ENCODE measurements at regions not wholly inside any gene's neighbourhood (a gene's known extent, or its start where the extent isn't known, plus 50 kb on each side); places are given as distances from the start of the nearest gene placed in this dataset.
"Not testable (repeated sequence)": the region's sequence is repeated elsewhere in the genome, so short reads cannot be mapped to it uniquely, and the experiment has no call there.

DNA sequence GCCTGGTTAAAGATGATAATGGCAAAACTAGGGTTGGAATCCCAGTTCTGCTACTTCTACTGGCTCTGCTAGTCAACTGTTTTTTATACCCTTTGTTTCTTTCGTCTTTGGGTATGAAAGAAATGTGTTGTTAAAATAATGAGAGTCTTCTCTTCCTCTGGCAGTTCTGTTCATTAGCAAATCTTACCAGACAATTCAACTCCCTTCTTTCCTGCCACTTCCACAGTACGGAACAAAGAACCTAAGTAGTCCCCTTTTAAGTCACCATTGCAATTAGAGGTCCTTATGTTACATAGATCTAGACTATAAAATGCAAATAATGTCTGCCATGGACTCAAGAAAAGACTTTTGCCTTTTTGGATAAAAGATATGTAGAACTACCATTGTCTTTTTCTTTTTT lies 134.1 kb downstream of the RND3 start:
- Mint-ChIP-seq H3K9me3 (no peaks in the 10 kb centered on the region), H3K36me3 (ENCODE audit: low read depth) (no peaks in the 10 kb centered on the region), H3K27me3 (ENCODE audit: low read depth) (no peaks in the 10 kb centered on the region), H3K4me1 (ENCODE audit: low read depth) (no peaks in the 10 kb centered on the region), H3K4me3 (no peak overlapping the region), H3K27ac (no peak overlapping the region)
- no peak for DNase-seq (ENCODE audit: low spot score)

DNA sequence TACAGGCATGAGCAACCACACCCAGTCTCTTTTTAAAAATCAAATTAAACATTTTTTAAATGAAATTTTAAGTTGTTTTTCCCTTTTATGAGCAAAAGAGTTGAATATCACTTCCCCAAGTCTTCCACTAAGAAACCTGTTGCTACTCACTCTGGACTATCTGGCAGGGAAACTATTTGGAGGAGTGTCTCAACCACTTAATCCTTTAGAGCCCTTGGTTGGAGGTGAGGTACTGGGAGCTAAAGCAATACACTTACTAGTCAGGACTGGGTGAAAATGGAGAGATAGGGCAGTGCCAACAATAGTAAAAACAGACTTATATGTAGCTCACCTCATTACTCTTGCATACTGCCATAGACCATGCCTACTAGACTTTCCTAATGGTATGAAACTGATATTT lies 135.5 kb downstream of the RND3 start:
- DNase-seq (ENCODE audit: low spot score): no peak
- Mint-ChIP-seq H3K36me3 (ENCODE audit: low read depth) (no peaks in the 10 kb centered on the region), H3K4me1 (ENCODE audit: low read depth) (no peaks in the 10 kb centered on the region), H3K4me3 (no peak overlapping the region), H3K9me3 (no peaks in the 10 kb centered on the region), H3K27ac (no peak overlapping the region), H3K27me3 (ENCODE audit: low read depth) (no peaks in the 10 kb centered on the region)

DNA sequence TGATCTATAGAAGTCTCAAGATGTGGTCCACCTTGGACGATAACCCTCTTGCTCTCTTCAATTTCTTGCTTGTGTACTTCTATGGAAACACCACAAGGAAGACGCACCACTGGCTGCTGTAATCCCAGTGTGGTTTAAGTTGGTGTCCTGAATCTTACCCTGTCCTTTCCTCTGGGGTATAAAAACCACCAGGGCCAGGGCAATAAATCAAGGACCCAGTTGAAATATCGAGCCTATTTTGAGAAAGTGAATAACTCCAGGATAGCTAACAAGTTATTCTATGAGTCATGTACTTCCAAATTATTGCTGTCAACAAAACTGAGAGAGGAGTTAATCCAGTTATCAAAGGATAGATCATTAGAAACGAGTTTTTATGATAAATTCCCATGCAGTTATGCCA lies 137.0 kb downstream of the RND3 start:
- Mint-ChIP-seq H3K9me3 (no peaks in the 10 kb centered on the region), H3K36me3 (ENCODE audit: low read depth) (no peaks in the 10 kb centered on the region), H3K27me3 (ENCODE audit: low read depth) (no peaks in the 10 kb centered on the region), H3K27ac (no peak overlapping the region), H3K4me3 (no peak overlapping the region), H3K4me1 (ENCODE audit: low read depth) (no peaks in the 10 kb centered on the region)
- no peak for DNase-seq (ENCODE audit: low spot score)

DNA sequence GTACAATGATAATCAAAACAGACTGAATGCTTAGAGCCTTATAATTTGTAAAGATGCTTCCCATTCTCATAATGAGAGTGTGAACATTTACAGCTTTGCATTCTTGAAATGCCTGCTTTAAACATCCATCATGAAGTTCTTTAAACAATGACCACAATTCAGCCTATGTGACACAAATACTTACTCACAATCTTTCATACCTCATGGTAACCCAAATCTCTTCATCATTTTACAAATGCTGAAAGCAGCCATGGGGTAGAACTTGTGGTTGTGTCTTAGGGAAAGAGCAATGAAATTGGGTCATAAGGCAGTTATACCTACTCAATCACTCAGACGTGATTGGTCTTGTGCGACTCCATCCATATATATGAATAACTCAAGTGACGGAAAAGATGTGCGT lies 140.7 kb downstream of the RND3 start:
- H3K27ac Mint-ChIP-seq: no peak overlapping the region

DNA sequence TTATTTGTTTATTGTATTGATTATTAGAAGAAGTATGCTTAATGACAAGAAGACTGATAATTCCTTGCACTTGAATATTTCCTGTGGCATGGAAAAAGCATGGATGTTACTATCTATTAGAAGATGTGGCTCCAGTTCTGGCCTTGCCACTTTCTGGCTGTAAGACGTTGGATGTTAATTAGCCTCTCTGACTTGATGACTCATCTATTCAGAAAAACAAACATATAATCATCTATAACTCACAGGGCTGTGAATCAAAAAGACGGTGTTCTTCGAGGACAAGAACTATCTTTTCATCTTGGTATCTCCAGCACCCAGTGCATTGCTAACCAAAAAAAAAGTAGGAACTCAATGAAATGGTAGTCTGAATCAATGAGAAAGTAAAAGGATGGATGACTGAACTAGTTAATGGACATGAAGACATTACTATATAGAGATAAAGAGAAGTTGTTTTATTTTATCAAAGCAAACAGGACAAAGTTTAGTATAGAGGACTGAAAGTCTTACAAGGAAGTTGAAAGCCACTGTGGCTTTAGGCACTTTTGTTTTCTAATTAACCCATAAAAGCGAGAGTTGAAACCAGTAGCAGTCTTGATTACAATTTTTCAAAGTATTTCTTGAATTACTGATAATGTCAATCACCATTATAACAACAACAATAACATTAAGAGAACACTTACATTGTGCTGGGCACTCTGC lies 145.3 kb downstream of the RND3 start:
- H3K36me3 Mint-ChIP-seq (ENCODE audit: low read depth): no peaks in the 10 kb centered on the region
- no peak overlapping the region for H3K27ac Mint-ChIP-seq
- no peaks in the 10 kb centered on the region for H3K9me3 Mint-ChIP-seq
- no peak for DNase-seq (ENCODE audit: low spot score)
- H3K27me3 Mint-ChIP-seq (ENCODE audit: low read depth): no peaks in the 10 kb centered on the region
- no peaks in the 10 kb centered on the region for H3K4me1 Mint-ChIP-seq (ENCODE audit: low read depth)
- no peak overlapping the region for H3K4me3 Mint-ChIP-seq

More for the DNA sequence above, 140.7 kb downstream of the RND3 start:
- H3K36me3 Mint-ChIP-seq (ENCODE audit: low read depth): no peaks in the 10 kb centered on the region
- H3K4me3 Mint-ChIP-seq: no peak overlapping the region
- no peak for DNase-seq (ENCODE audit: low spot score)
- no peaks in the 10 kb centered on the region for H3K9me3 Mint-ChIP-seq
- H3K4me1 Mint-ChIP-seq (ENCODE audit: low read depth): no peaks in the 10 kb centered on the region
- H3K27me3 Mint-ChIP-seq (ENCODE audit: low read depth): no peaks in the 10 kb centered on the region

DNA sequence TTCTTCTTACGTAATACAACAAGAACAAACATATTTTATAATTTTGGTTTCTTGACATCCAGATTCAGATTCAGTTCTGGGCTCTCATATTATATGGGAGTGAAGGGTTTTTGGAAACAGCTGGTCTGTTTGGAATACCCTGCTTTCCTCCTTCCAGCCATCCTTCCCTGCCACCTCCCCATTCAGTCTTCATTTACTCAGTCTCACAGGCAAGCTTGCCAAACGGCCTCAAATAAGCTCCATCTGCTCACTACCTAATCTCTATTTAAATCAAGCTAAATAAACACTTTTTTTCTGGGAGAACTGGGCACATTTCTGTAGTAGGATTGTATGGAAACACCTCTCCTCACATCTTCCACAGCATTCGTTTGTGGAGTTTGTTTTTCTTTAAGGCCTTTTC lies 147.5 kb downstream of the RND3 start:
- DNase-seq (ENCODE audit: low spot score): no peak
- Mint-ChIP-seq H3K27ac (no peak overlapping the region), H3K36me3 (ENCODE audit: low read depth) (no peaks in the 10 kb centered on the region), H3K27me3 (ENCODE audit: low read depth) (no peaks in the 10 kb centered on the region), H3K9me3 (no peaks in the 10 kb centered on the region), H3K4me1 (ENCODE audit: low read depth) (no peaks in the 10 kb centered on the region), H3K4me3 (no peak overlapping the region)

DNA sequence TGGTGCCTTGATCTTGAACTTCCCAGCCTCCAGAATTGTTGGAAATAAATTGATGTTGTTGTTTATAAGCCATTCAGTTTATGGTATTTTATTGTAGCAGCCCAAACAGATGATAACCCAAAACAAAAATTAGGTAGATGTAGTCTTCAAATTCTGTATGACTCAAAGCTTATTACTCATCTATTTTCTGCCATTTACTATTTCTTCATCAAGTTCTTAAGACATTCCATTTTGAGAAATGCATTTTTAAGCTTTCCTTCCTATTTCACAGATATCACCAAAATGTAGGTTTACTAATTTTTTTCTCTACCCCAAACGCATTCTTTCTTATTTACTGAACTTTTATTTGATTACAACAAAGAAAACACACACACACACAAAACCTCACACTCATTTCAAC lies 148.2 kb downstream of the RND3 start:
- H3K9me3 Mint-ChIP-seq: no peaks in the 10 kb centered on the region
- H3K36me3 Mint-ChIP-seq (ENCODE audit: low read depth): no peaks in the 10 kb centered on the region
- H3K27me3 Mint-ChIP-seq (ENCODE audit: low read depth): no peaks in the 10 kb centered on the region
- DNase-seq (ENCODE audit: low spot score): no peak
- no peak overlapping the region for H3K27ac Mint-ChIP-seq
- no peaks in the 10 kb centered on the region for H3K4me1 Mint-ChIP-seq (ENCODE audit: low read depth)
- no peak overlapping the region for H3K4me3 Mint-ChIP-seq

DNA sequence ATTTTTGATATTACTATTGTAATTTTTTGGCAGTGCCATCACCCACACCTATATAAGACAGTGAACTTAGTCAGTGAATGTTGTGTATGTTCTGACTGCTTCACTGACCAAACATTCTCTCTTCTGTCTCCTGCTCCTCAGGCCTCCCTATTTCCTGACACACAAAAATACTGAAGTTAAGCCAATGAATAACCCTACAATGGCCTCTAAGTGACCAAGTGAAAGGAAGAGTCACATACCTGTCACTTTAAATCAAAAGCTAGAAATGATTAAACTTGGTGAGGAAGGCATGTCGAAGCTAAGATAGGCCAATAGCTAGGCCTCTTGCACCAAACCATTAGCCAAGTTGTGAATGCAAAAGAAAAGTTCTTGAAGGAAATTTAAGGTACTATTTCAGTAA lies 151.9 kb downstream of the RND3 start:
- no peaks in the 10 kb centered on the region for H3K4me1 Mint-ChIP-seq (ENCODE audit: low read depth)
- H3K36me3 Mint-ChIP-seq (ENCODE audit: low read depth): no peaks in the 10 kb centered on the region
- no peak overlapping the region for H3K27ac Mint-ChIP-seq
- DNase-seq (ENCODE audit: low spot score): no peak
- no peaks in the 10 kb centered on the region for H3K27me3 Mint-ChIP-seq (ENCODE audit: low read depth)
- H3K4me3 Mint-ChIP-seq: no peak overlapping the region
- no peaks in the 10 kb centered on the region for H3K9me3 Mint-ChIP-seq

DNA sequence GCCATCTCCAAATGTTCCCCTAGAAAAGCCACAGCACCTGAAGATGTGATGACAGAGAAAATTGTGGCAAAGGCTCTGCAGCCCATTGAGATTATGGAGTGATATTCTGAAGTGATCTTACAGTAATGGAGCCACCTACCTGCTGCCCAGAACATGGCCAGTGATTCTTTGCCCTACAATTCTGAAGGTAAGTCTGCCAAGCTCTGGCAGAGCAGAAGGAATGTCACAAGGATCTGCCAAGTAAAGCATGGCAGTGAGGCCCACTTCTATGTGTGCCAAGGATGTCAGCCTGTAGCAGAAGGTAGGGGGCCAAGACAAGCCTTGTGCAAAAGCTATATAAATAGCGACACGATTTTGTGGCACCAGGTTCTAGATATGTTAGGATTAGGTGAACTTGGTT lies 155.1 kb downstream of the RND3 start:
- no peak overlapping the region for H3K4me3 Mint-ChIP-seq

DNA sequence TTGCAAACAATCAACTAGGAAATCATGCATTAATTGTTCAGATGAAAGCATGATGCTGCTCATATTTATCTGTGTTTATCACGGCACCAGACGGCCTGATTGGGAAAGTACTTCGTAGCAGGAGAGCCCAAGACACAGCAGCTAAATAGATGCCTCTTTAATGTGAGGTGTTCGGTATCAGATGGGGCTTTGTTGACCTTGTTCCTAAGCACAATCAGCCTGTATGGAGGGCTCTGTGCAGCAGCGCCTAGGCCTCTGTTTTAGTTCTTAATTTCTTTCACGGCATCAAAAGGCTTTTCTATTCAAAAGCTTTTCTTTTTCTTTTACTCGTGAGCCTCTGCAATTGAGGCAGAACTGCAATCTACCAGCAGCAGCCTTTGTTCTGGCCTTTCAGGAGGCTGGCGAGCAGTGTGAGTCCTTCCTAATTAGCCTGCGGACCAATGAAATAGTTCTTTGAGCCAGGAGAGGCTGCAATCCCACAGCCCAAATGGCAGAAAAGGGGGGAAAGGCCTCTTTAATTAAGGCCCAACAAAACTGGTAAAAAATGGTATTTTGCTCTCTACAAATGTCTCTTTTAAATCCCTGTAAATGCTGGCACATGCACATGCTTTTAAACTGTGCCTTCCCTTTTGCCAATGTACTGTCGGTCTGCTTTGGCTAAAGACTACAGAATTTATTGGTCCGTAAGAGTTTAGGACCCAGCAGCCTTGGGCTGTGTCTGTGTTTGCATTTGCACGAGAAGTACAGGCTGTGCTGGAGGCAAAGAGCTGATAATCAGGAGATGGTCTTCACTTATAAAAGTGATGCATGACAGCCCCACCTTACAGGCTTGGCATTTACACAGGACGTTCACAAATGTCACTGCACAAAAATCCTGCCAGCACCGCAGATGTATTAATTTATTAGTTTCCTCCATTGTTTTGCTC lies 159.6 kb downstream of the RND3 start:
- Mint-ChIP-seq H3K36me3 (ENCODE audit: low read depth) (no peaks in the 10 kb centered on the region), H3K27me3 (ENCODE audit: low read depth) (no peaks in the 10 kb centered on the region), H3K27ac (no peak overlapping the region), H3K4me3 (no peak overlapping the region), H3K4me1 (ENCODE audit: low read depth) (no peaks in the 10 kb centered on the region), H3K9me3 (peaks cover 4% of the 10 kb centered on the region)
- DNase-seq (ENCODE audit: low spot score): no peak

More for the DNA sequence above, 155.1 kb downstream of the RND3 start:
- Mint-ChIP-seq H3K27ac (no peak overlapping the region), H3K36me3 (ENCODE audit: low read depth) (no peaks in the 10 kb centered on the region), H3K4me1 (ENCODE audit: low read depth) (no peaks in the 10 kb centered on the region), H3K9me3 (peaks cover 4% of the 10 kb centered on the region), H3K27me3 (ENCODE audit: low read depth) (no peaks in the 10 kb centered on the region)
- DNase-seq (ENCODE audit: low spot score): no peak

DNA sequence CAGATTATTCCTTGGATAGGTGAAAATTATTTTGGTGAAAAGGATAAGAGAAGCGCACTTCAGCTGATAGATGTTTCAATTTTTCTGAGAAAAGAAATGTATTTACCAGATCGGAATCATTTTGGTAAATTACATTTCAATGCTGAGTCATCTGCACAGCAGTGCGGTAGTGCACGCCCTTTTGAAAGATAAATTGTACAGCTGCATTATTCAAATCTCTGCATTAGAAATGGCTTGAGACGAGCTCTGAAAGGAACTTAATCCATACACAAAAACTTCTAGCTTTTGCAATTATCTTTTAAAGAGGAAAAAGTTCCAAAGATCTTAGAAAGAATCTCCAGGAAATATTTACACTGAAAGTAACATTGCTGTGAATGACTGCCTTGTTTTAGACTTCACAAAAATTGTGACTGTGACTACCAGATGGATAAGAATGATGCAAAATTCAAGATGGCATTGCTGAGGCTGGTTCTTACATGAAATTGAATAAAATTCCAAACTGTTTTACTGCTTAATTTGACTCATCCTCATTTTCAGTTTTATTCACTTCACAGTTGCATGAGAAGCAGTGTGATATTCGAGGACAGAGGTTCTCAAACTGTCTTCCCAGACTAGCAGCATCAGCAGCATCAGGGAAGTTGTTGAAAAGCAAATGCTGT lies 161.7 kb downstream of the RND3 start:
- Mint-ChIP-seq H3K4me3 (no peak overlapping the region), H3K4me1 (ENCODE audit: low read depth) (no peaks in the 10 kb centered on the region), H3K27ac (no peak overlapping the region), H3K36me3 (ENCODE audit: low read depth) (no peaks in the 10 kb centered on the region), H3K9me3 (peaks cover 4% of the 10 kb centered on the region), H3K27me3 (ENCODE audit: low read depth) (no peaks in the 10 kb centered on the region)
- no peak for DNase-seq (ENCODE audit: low spot score)

DNA sequence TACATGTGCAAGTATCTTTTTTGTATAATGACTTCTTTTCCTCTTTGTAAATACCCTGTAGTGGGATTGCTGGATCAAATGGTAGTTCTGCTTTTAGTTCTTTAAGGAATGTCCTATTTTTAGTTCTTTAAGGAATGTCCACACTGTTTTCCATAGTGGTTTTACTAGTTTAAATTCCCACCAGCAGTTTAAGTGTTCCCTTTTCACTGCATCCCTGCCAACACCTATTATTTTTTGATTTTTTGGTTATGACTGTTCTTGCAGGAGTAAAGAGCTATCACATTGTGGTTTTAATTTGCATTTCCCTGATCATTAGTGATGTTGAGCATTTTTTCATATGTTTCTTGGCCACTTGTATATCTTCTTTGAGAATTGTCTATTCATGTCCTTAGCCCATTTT lies 164.4 kb downstream of the RND3 start:
- not testable (repeated sequence) for H3K36me3 Mint-ChIP-seq (ENCODE audit: low read depth); H3K9me3 Mint-ChIP-seq; H3K4me3 Mint-ChIP-seq; H3K27me3 Mint-ChIP-seq (ENCODE audit: low read depth); H3K27ac Mint-ChIP-seq; DNase-seq (ENCODE audit: low spot score); H3K4me1 Mint-ChIP-seq (ENCODE audit: low read depth)

DNA sequence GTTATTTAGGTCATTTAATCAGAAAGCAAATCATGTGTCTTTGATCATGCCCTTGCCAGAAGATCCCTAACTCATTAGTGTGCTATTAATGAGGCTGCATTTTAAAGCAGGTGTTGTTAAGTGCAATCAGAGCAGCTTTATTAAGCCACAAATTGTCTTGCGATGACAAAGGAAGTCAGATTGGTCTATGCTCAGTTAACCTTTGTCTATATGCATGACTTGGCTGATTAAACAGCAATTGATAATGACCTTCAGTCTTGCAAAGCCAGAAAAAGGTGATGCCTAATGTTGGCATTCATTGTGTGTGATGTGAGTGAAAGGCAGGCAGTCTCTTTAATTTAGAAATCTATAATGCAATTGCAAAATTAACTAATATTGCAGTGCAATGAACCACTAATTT lies 166.9 kb downstream of the RND3 start:
- no peaks in the 10 kb centered on the region for H3K36me3 Mint-ChIP-seq (ENCODE audit: low read depth)

More for the DNA sequence above, 166.9 kb downstream of the RND3 start:
- H3K4me1 Mint-ChIP-seq (ENCODE audit: low read depth): no peaks in the 10 kb centered on the region
- H3K27me3 Mint-ChIP-seq (ENCODE audit: low read depth): no peaks in the 10 kb centered on the region
- no peak overlapping the region for H3K4me3 Mint-ChIP-seq
- H3K9me3 Mint-ChIP-seq: peaks cover 8% of the 10 kb centered on the region
- no peak for DNase-seq (ENCODE audit: low spot score)
- no peak overlapping the region for H3K27ac Mint-ChIP-seq
